GM12875 (cell line): ENCODE measurements at regions not wholly inside any gene's neighbourhood (a gene's known extent, or its start where the extent isn't known, plus 50 kb on each side); places are given as distances from the start of the nearest gene placed in this dataset.

Source experiments
- H3K4me3 ChIP-seq: one replicate; pipeline ENCODE4 v1.5.1; 2011; ENCODE audit warnings: low read depth, low read length, control low read depth
- CTCF ChIP-seq: IDR thresholded peaks from 2 replicates; pipeline ENCODE4 v1.5.1; 2011; ENCODE audit warnings: low read depth, mild to moderate bottlenecking, control low read depth, inconsistent platforms, low read length, moderate library complexity, borderline replicate concordance; ENCODE audit not compliant: insufficient read depth

- H3K4me3 ChIP-seq = no peak overlapping the region
- no peak for TF ChIP-seq CTCF
Observed at GRCh38 chr7:25436413-25436812, 208.1 kb upstream of the NPVF start.

GRCh38 chr7:25437308-25437707, 209.0 kb upstream of the NPVF start:
- no peak for TF ChIP-seq CTCF
- H3K4me3 ChIP-seq = no peak overlapping the region

- no peak overlapping the region for H3K4me3 ChIP-seq
- TF ChIP-seq CTCF = no peak
Observed at GRCh38 chr7:25444991-25445390, 216.7 kb upstream of the NPVF start.

GRCh38 chr7:25448301-25448700, 220.0 kb upstream of the NPVF start:
- no peak overlapping the region for H3K4me3 ChIP-seq
- TF ChIP-seq CTCF = no peak

GRCh38 chr7:25454020-25454419, 225.7 kb upstream of the NPVF start:
- no peak for TF ChIP-seq CTCF
- no peak overlapping the region for H3K4me3 ChIP-seq

- TF ChIP-seq CTCF = no peak
- H3K4me3 ChIP-seq = no peak overlapping the region
Observed at GRCh38 chr7:25454562-25455041, 226.3 kb upstream of the NPVF start.

- no peak for TF ChIP-seq CTCF
- no peak overlapping the region for H3K4me3 ChIP-seq
Observed at GRCh38 chr7:25455683-25456251, 227.5 kb upstream of the NPVF start.
